ENCODE measurements at regions not wholly inside any gene's neighbourhood (a gene's known extent, or its start where the extent isn't known, plus 50 kb on each side); places are given as distances from the start of the nearest gene placed in this dataset.
"Not testable (repeated sequence)": the region's sequence is repeated elsewhere in the genome, so short reads cannot be mapped to it uniquely, and the experiment has no call there.

GRCh38 chr1:29758781-29759499, 522.6 kb downstream of the PTPRU start:
- H3K36me3 ChIP-seq (ENCODE audit: control insufficient read depth in 1 of 2, insufficient read depth in 2 of 2, low read length in 1 of 2), result no peaks in the 10 kb centered on the region
- H3K27ac ChIP-seq (ENCODE audit: low read depth in 1 of 2, low read length in 2 of 2), result no peak overlapping the region
- WGBS, 2 donors, result 42 to 44% methylated on average over 5 of the region's 5 CpGs
- intact Hi-C loops (cut with DNase I), result no loop called here
- peaks cover 2% of the 10 kb centered on the region for H3K9me3 ChIP-seq (ENCODE audit: control insufficient read depth, low read length)
- no peaks in the 10 kb centered on the region for H3K27me3 ChIP-seq (ENCODE audit: control insufficient read depth in 1 of 2, insufficient read depth in 2 of 2, low read length in 1 of 2)
- no peaks in the 10 kb centered on the region for H3K4me1 ChIP-seq (ENCODE audit: control insufficient read depth in 1 of 2, insufficient read depth in 2 of 2, low read length in 2 of 2)
- no peak overlapping the region for H3K4me3 ChIP-seq (ENCODE audit: low read length in 2 of 2)
- ATAC-seq (ENCODE audit: low FRiP score) (no peak), DNase-seq (no peak)

GRCh38 chr1:29757866-29758780, 521.8 kb downstream of the PTPRU start:
- H3K9me3 ChIP-seq (ENCODE audit: control insufficient read depth, low read length), result peaks cover 2% of the 10 kb centered on the region
- H3K36me3 ChIP-seq (ENCODE audit: control insufficient read depth in 1 of 2, insufficient read depth in 2 of 2, low read length in 1 of 2), result no peaks in the 10 kb centered on the region
- H3K4me3 ChIP-seq (ENCODE audit: low read length in 2 of 2), result no peak overlapping the region
- 59 to 63% methylated on average over 8 of the region's 8 CpGs for WGBS, 2 donors
- no peak overlapping the region for H3K27ac ChIP-seq (ENCODE audit: low read depth in 1 of 2, low read length in 2 of 2)
- DNase-seq (no peak), ATAC-seq (ENCODE audit: low FRiP score) (no peak)
- no peaks in the 10 kb centered on the region for H3K27me3 ChIP-seq (ENCODE audit: control insufficient read depth in 1 of 2, insufficient read depth in 2 of 2, low read length in 1 of 2)
- intact Hi-C loops (cut with DNase I), result no loop called here
- no peaks in the 10 kb centered on the region for H3K4me1 ChIP-seq (ENCODE audit: control insufficient read depth in 1 of 2, insufficient read depth in 2 of 2, low read length in 2 of 2)

GRCh38 chr1:29756901-29757725, 520.8 kb downstream of the PTPRU start:
- Histone ChIP-seq H3K9me3 (ENCODE audit: control insufficient read depth, low read length) (no peaks in the 10 kb centered on the region), H3K4me1 (ENCODE audit: control insufficient read depth in 1 of 2, insufficient read depth in 2 of 2, low read length in 2 of 2) (no peaks in the 10 kb centered on the region), H3K36me3 (ENCODE audit: control insufficient read depth in 1 of 2, insufficient read depth in 2 of 2, low read length in 1 of 2) (no peaks in the 10 kb centered on the region), H3K27ac (ENCODE audit: low read depth in 1 of 2, low read length in 2 of 2) (no peak overlapping the region), H3K4me3 (ENCODE audit: low read length in 2 of 2) (no peak overlapping the region), H3K27me3 (ENCODE audit: control insufficient read depth in 1 of 2, insufficient read depth in 2 of 2, low read length in 1 of 2) (no peaks in the 10 kb centered on the region)
- ATAC-seq (ENCODE audit: low FRiP score), result no peak
- intact Hi-C loops (cut with DNase I), result no loop called here
- 63 to 73% methylated on average over 10 to 11 of the region's 11 CpGs for WGBS, 2 donors
- DNase-seq, result no peak

GRCh38 chr1:29756498-29756897, 520.2 kb downstream of the PTPRU start:
- intact Hi-C loops (cut with DNase I), result no loop called here
- Histone ChIP-seq H3K4me1 (ENCODE audit: control insufficient read depth in 1 of 2, insufficient read depth in 2 of 2, low read length in 2 of 2) (no peaks in the 10 kb centered on the region), H3K27me3 (ENCODE audit: control insufficient read depth in 1 of 2, insufficient read depth in 2 of 2, low read length in 1 of 2) (no peaks in the 10 kb centered on the region), H3K9me3 (ENCODE audit: control insufficient read depth, low read length) (no peaks in the 10 kb centered on the region), H3K27ac (ENCODE audit: low read depth in 1 of 2, low read length in 2 of 2) (no peak overlapping the region), H3K36me3 (ENCODE audit: control insufficient read depth in 1 of 2, insufficient read depth in 2 of 2, low read length in 1 of 2) (no peaks in the 10 kb centered on the region), H3K4me3 (ENCODE audit: low read length in 2 of 2) (no peak overlapping the region)
- ATAC-seq (ENCODE audit: low FRiP score) (no peak), DNase-seq (no peak)
- WGBS, 2 donors, result 77 to 82% methylated on average over 5 of the region's 5 CpGs

- WGBS, 2 donors, result 49 to 60% methylated on average over 4 to 5 of the region's 5 CpGs
- Histone ChIP-seq H3K27ac (ENCODE audit: low read depth in 1 of 2, low read length in 2 of 2) (no peak overlapping the region), H3K4me3 (ENCODE audit: low read length in 2 of 2) (no peak overlapping the region), H3K36me3 (ENCODE audit: control insufficient read depth in 1 of 2, insufficient read depth in 2 of 2, low read length in 1 of 2) (no peaks in the 10 kb centered on the region), H3K4me1 (ENCODE audit: control insufficient read depth in 1 of 2, insufficient read depth in 2 of 2, low read length in 2 of 2) (no peaks in the 10 kb centered on the region), H3K27me3 (ENCODE audit: control insufficient read depth in 1 of 2, insufficient read depth in 2 of 2, low read length in 1 of 2) (no peaks in the 10 kb centered on the region), H3K9me3 (ENCODE audit: control insufficient read depth, low read length) (no peaks in the 10 kb centered on the region)
- intact Hi-C loops (cut with DNase I), result no loop called here
- DNase-seq, result no peak
- no peak for ATAC-seq (ENCODE audit: low FRiP score)
Measured at GRCh38 chr1:29756085-29756484, 519.8 kb downstream of the PTPRU start.

GRCh38 chr1:29755412-29756015, 519.2 kb downstream of the PTPRU start:
- H3K27ac ChIP-seq (ENCODE audit: low read depth in 1 of 2, low read length in 2 of 2); intact Hi-C loops (cut with DNase I); ATAC-seq (ENCODE audit: low FRiP score); DNase-seq; H3K4me1 ChIP-seq (ENCODE audit: control insufficient read depth in 1 of 2, insufficient read depth in 2 of 2, low read length in 2 of 2); H3K9me3 ChIP-seq (ENCODE audit: control insufficient read depth, low read length); H3K27me3 ChIP-seq (ENCODE audit: control insufficient read depth in 1 of 2, insufficient read depth in 2 of 2, low read length in 1 of 2); H3K36me3 ChIP-seq (ENCODE audit: control insufficient read depth in 1 of 2, insufficient read depth in 2 of 2, low read length in 1 of 2); H3K4me3 ChIP-seq (ENCODE audit: low read length in 2 of 2): not testable (repeated sequence)
- WGBS, 2 donors, result 69 to 80% methylated on average over 5 to 6 of the region's 6 CpGs

GRCh38 chr1:29754573-29755375, 518.5 kb downstream of the PTPRU start:
- DNase-seq (no peak), ATAC-seq (ENCODE audit: low FRiP score) (no peak)
- H3K4me1 ChIP-seq (ENCODE audit: control insufficient read depth in 1 of 2, insufficient read depth in 2 of 2, low read length in 2 of 2), result no peaks in the 10 kb centered on the region
- H3K9me3 ChIP-seq (ENCODE audit: control insufficient read depth, low read length), result no peaks in the 10 kb centered on the region
- H3K27ac ChIP-seq (ENCODE audit: low read depth in 1 of 2, low read length in 2 of 2), result no peak overlapping the region
- intact Hi-C loops (cut with DNase I), result no loop called here
- no peaks in the 10 kb centered on the region for H3K27me3 ChIP-seq (ENCODE audit: control insufficient read depth in 1 of 2, insufficient read depth in 2 of 2, low read length in 1 of 2)
- WGBS, 2 donors, result 78 to 79% methylated on average over 14 of the region's 14 CpGs
- no peak overlapping the region for H3K4me3 ChIP-seq (ENCODE audit: low read length in 2 of 2)
- no peaks in the 10 kb centered on the region for H3K36me3 ChIP-seq (ENCODE audit: control insufficient read depth in 1 of 2, insufficient read depth in 2 of 2, low read length in 1 of 2)

Measured in aorta (tissue), 5 donors.